ENCODE measurements at regions not wholly inside any gene's neighbourhood (a gene's known extent, or its start where the extent isn't known, plus 50 kb on each side); places are given as distances from the start of the nearest gene placed in this dataset.

GRCh38 chr5:175124251-175124813 lies 319.6 kb downstream of the DRD1 start:
- DNase-seq (ENCODE audit: low read depth), result no peak
- H3K4me3 ChIP-seq (ENCODE audit: low read depth, low read length), result no peak overlapping the region
- no peak for TF ChIP-seq CTCF (conservative IDR thresholded peaks at IDR 0.05; ENCODE audit: low read depth, low read length)

GRCh38 chr5:175123542-175123941 lies 320.4 kb downstream of the DRD1 start:
- TF ChIP-seq CTCF (conservative IDR thresholded peaks at IDR 0.05; ENCODE audit: low read depth, low read length), result no peak
- no peak overlapping the region for H3K4me3 ChIP-seq (ENCODE audit: low read depth, low read length)
- no peak for DNase-seq (ENCODE audit: low read depth)

GRCh38 chr5:175121457-175121856 lies 322.5 kb downstream of the DRD1 start:
- no peak overlapping the region for H3K4me3 ChIP-seq (ENCODE audit: low read depth, low read length)
- no peak for TF ChIP-seq CTCF (conservative IDR thresholded peaks at IDR 0.05; ENCODE audit: low read depth, low read length)
- DNase-seq (ENCODE audit: low read depth), result no peak

- no peak for TF ChIP-seq CTCF (conservative IDR thresholded peaks at IDR 0.05; ENCODE audit: low read depth, low read length)
- no peak for DNase-seq (ENCODE audit: low read depth)
- H3K4me3 ChIP-seq (ENCODE audit: low read depth, low read length), result no peak overlapping the region
Measured at GRCh38 chr5:175120412-175120811, 323.6 kb downstream of the DRD1 start.

GRCh38 chr5:175118700-175119309 lies 325.2 kb downstream of the DRD1 start:
- DNase-seq (ENCODE audit: low read depth), result no peak
- TF ChIP-seq CTCF (conservative IDR thresholded peaks at IDR 0.05; ENCODE audit: low read depth, low read length), result no peak

GRCh38 chr5:175116466-175117048 lies 327.4 kb downstream of the DRD1 start:
- no peak for DNase-seq (ENCODE audit: low read depth)
- TF ChIP-seq CTCF (conservative IDR thresholded peaks at IDR 0.05; ENCODE audit: low read depth, low read length), result no peak
- H3K4me3 ChIP-seq (ENCODE audit: low read depth, low read length), result no peak overlapping the region

More at GRCh38 chr5:175118700-175119309, 325.2 kb downstream of the DRD1 start:
- no peak overlapping the region for H3K4me3 ChIP-seq (ENCODE audit: low read depth, low read length)

GRCh38 chr5:175115831-175116230 lies 328.2 kb downstream of the DRD1 start:
- no peak for TF ChIP-seq CTCF (conservative IDR thresholded peaks at IDR 0.05; ENCODE audit: low read depth, low read length)
- no peak overlapping the region for H3K4me3 ChIP-seq (ENCODE audit: low read depth, low read length)
- DNase-seq (ENCODE audit: low read depth), result no peak
